GM13977 (cell line): ENCODE measurements at regions not wholly inside any gene's neighbourhood (a gene's known extent, or its start where the extent isn't known, plus 50 kb on each side); places are given as distances from the start of the nearest gene placed in this dataset.

Experiments used
- DNase-seq: peaks from one replicate; pipeline ENCODE4 v3.0.0; 2012; ENCODE audit warnings: low spot score
- CTCF ChIP-seq: IDR thresholded peaks from 2 replicates; pipeline ENCODE4 v1.5.1; 2012; ENCODE audit warnings: mild to moderate bottlenecking, control low read depth; ENCODE audit not compliant: insufficient read depth; ENCODE audit errors: extremely low read depth, missing control alignments
- in situ Hi-C: fragments of 300-500 bp; cut with MboI; formaldehyde crosslinking; loops from one replicate; pipeline ENCODE4 v1.12.0; 2022; ENCODE audit warnings: low sequenced_read_pairs, low pct_unique_long_range_greater_than_20kb, mixed read lengths, inconsistent platforms; ENCODE audit not compliant: unreplicated experiment

GRCh38 chr13:39935155-39935554, 279.7 kb downstream of the COG6 start:
- TF ChIP-seq CTCF, result no peak
- DNase-seq, result peak; percentile 42
- in situ Hi-C loops, result no loop called here

GRCh38 chr13:39938596-39938995, 283.1 kb downstream of the COG6 start:
- TF ChIP-seq CTCF, result no peak
- no peak for DNase-seq
- in situ Hi-C loops, result no loop called here

- in situ Hi-C loops, result loop anchor here (10.0 kb wide), 1 partner anchor 744 kb away; no protein-coding TSS in a partner anchor
- DNase-seq, result no peak
- no peak for TF ChIP-seq CTCF
Measured at GRCh38 chr13:39941236-39941635, 285.8 kb downstream of the COG6 start.

- DNase-seq, result no peak
- in situ Hi-C loops, result loop anchor here (10.0 kb wide), 1 partner anchor 743 kb away; no protein-coding TSS in a partner anchor
- no peak for TF ChIP-seq CTCF
Measured at GRCh38 chr13:39941911-39942551, 286.6 kb downstream of the COG6 start.

GRCh38 chr13:39942552-39943273, 287.3 kb downstream of the COG6 start:
- DNase-seq, result peak; percentile 59
- TF ChIP-seq CTCF, result peak; percentile 99
- in situ Hi-C loops, result loop anchor here (10.0 kb wide), 1 partner anchor 742 kb away; no protein-coding TSS in a partner anchor

- in situ Hi-C loops, result loop anchor here (10.0 kb wide), 1 partner anchor 741 kb away; no protein-coding TSS in a partner anchor
- DNase-seq, result no peak
- TF ChIP-seq CTCF, result no peak
Measured at GRCh38 chr13:39943711-39944110, 288.2 kb downstream of the COG6 start.
